Medulla oblongata (tissue), 1 donor: ENCODE measurements at regions not wholly inside any gene's neighbourhood (a gene's known extent, or its start where the extent isn't known, plus 50 kb on each side); places are given as distances from the start of the nearest gene placed in this dataset.

ENCODE experiments used
- DNase-seq: peaks from one replicate; pipeline ENCODE4 v3.0.0-alpha.2; 2015; ENCODE audit errors: extremely low spot score

GRCh38 chr10:10844251-10844650 is 173.4 kb upstream of the CELF2 start:
- no peak for DNase-seq

GRCh38 chr10:10845185-10845584 is 172.5 kb upstream of the CELF2 start:
- DNase-seq = no peak

DNA sequence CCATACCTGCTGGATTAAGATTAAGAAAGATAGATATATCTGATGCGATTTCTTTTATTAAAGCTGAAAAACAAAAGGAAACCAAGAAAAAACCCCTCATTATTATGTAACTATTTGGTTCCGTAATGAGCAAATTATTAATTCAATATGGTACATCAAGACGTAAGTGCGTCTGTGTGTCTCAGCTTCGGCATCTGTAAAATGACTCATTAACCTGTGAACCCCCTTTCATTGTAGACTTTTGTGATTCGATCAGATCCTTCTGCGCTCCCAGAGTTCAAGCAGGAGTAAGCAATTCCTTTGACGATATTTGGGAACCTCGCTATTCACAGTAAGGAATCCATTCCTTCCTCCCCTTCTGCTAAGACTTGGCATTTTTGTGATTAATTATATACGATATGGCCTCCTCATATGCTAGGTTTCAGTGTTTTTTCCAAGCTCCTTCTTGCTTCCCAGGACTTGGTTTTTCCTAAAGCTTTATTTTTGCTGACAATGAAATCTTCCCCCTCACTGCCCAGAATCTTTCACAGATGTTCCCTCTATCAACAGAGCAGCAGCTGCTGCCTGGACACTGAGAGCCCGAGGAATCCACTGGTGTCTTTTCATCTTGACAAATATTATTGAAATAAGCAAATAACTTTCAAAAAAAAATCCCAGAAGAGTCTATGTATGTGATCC is 171.7 kb upstream of the CELF2 start:
- no peak for DNase-seq

DNA sequence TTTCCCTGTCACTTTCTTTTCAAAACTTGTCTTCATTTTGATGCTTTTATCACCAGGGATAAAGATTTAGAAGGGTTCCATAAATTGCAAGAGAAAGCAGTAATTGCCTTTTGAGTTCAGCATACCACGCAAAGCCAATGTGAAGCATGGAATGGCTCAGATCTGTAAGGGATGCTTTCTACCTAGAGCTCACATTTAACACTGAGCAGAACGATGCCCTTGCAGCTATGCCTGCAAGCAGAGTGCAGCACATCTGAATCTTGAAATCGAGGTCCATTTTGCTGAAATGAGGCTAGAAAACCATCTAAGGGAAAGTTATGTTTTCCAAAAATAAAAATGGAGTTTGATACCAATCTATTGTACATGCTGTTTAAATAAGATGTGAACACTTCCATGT is 171.2 kb upstream of the CELF2 start:
- no peak for DNase-seq

DNA sequence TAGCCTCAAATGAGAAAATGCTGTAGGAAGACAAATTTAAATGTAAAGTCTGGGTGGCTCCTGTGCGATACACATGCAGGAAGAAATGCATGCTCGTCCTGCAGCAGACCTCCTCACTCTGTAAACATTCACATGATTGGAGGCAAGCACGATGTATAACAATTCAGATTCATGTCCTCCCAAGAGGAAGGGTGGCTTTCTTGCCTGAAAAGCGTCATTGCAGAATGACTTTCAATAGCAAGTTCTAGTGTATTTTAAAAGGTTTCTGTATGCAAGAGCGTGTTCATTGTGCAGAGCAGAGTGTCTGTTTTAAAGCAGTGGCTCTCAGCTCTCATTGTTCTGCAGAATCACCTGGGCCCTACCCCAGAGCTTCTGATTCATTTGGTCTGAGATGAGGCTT is 170.3 kb upstream of the CELF2 start:
- no peak for DNase-seq

DNA sequence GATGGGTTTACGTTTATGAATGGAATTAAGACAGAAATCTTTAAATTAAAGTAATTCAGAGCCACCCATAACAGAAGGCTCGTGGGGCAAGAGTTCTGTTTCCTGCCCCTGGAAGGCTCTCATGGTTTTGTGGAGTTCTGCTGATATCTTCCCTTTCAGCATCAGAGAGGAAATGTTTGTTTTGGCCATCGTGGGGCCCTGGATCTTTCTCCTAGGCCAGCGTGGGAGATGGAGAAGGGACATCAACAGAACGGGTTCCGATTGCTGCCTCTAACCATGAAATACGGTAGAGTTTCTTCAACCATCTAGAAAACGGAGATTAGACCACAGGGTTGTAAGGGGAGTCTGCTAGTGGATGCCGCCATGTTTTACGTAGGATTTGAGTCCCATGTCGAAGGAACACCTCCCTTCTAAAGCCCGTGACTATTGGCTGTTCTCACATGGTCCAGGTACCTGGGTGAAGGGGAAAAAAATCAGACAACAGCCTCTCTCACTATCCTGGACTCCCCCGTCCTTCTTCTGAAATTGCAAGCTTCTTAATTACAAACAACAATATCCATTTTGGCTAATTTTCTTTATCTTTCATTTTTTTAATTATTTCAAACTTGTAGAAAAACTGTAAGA is 169.1 kb upstream of the CELF2 start:
- no peak for DNase-seq

DNA sequence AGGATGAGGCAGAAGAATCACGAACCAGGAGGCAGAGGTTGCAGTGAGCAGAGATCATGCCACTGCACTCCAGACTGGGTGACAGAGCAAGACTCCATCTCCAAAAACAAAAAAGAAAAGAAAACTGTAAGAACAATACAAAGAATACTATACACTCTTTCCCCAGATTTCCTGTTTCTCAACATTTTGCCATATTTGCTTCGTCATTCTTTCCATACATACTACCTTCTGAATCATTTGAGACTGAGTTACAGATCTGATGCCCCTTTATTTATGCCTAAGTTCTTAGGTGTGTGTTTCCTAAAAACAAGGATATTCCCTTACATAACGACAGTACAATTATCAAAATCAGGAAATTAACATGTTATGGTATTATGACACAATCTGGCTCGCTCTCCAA is 168.4 kb upstream of the CELF2 start:
- no peak for DNase-seq

DNA sequence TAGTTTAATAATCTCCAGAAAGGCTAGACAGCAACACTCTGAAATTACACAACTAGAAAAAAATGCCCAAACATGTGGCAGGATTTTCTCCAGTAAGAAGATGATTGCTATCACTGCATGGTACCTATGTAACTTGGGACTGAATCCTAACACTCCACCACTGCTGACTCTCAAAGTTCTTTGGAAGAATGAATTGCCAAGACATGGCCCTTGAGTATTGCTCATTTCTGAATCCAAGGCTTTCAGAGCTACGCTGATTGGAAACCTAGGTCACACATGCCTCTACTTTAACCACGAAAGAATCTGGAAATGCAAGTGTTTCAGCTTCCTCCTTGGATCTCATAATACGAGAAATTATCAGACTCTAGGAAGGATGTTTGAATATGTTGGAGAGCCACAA is 167.5 kb upstream of the CELF2 start:
- no peak for DNase-seq

- no peak for DNase-seq
Observed at GRCh38 chr10:10852464-10852863, 165.2 kb upstream of the CELF2 start.

DNA sequence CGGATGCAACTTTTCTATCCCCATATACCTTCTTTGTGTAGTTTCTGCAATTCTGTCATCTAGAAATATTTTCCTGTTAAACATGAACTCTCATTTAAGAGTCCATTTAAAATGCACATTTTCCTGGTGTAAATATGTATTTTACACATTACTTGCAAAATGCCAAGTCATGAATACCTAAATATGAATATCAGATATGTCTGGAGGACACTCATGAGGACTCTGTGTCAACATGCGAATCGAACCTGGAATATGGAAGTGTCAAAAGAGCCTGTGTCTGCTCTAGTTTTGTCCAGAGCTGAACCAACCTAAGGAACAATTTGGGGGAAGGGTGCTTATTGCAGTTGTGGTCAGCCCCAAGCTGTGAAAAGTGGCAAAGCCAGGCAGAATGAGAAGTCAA is 163.7 kb upstream of the CELF2 start:
- DNase-seq = no peak

DNA sequence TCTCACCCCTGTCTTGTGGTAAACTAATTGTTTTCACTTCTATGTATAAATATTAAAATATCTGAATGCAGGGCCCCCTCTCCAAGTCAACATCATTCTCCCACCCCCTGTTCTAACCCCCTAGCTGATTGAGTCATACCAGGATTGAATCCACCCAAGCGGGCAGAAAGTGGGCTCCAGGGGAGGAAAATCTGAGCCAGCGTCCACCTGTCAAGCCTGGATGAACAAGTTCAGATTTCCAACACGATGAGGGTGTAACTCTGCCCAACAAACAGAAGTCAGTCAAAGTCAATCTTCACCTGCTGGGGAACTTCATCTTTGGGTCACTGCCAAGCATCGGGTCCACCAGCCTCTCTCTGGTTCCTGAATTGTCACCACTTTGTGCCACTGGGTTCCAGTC is 162.9 kb upstream of the CELF2 start:
- DNase-seq = no peak

DNA sequence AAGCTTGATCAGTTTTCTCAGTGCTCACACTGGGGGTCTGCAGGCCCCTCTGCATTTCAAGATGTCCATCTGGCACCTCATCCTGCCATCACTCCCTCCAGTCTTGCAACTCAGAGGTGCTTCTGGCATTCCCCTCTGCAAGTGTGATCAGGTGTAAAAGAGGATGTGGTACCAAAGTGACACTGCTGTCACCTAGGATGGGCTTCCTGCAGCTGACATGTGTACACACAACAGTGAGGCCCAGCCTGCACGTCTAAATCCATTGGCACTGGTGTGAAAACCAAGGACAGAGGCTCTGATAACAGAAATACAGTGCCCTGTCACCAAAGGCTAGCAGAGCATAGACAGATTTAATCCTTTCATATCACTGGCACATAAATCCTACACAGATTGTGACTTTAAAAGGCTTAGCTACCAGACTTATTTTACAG is 162.5 kb upstream of the CELF2 start:
- no peak for DNase-seq

DNA sequence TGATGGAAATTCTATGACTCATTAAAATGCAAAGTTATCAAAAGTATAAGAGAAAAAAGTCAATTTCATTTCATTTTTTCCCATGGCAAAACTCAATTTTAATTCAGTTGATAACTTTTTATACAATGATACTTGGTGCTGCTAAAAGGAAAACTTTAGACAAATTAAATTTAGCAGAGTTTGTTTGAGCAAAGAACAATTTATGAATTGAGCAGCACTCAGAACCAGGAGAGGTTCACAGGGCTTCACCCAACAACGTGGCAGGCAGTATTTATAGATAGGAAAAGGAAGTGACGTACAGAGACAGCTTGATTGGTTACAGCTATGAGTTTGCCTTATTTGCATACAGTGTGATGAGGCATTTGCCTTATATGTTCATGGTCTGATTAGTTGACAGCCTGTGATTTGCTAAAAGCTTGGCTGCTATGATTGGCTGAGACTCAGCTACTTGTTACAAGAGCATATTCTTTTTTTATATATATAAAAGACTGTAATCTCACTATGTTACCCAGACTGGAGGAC is 157.2 kb upstream of the CELF2 start:
- DNase-seq = no peak

DNA sequence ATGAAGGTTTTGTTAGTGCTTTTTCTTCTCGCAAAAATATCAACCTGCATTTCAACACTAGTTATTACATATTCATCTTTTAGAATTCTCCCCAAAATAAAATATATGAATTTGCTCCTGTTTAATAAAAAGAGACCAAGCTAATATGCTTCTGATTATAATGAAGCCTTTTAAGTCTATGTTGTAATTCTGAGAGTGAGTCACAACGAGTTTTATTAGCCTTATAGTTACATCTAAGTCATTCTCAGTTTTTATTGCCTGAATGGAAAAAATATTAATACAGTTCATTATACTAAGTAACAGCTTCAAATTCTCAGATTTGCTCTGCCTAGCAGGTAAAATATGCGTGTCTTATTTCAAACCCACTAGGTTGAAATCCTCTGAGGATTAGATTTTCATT is 152.4 kb upstream of the CELF2 start:
- DNase-seq = no peak

- no peak for DNase-seq
Observed at GRCh38 chr10:10865913-10866312, 151.8 kb upstream of the CELF2 start.

- DNase-seq = no peak
Observed at GRCh38 chr10:10869592-10869991, 148.1 kb upstream of the CELF2 start.

- no peak for DNase-seq
Observed at GRCh38 chr10:10870523-10871241, 147.0 kb upstream of the CELF2 start.

GRCh38 chr10:10871352-10871751 is 146.3 kb upstream of the CELF2 start:
- DNase-seq = no peak

GRCh38 chr10:10872035-10872673 is 145.5 kb upstream of the CELF2 start:
- peak; percentile 8 for DNase-seq

DNA sequence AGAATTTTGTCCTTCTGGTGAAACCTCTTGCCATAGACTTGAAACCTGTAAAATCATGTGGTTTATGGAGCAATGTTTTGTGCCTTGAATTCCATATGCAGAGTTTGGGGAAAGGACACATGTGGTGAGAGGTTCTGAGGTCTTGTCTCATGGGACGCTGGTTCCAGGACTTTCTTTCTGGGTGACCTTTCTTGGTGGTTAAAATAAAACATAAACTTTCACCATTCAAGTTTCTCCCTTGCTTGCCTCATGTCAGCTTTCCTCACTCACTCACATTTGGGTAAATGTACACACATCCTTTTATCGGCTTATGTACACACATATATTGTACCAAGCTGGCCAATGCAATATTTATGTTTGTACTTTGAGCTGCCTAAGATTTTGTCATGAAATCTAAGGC is 144.9 kb upstream of the CELF2 start:
- no peak for DNase-seq

DNA sequence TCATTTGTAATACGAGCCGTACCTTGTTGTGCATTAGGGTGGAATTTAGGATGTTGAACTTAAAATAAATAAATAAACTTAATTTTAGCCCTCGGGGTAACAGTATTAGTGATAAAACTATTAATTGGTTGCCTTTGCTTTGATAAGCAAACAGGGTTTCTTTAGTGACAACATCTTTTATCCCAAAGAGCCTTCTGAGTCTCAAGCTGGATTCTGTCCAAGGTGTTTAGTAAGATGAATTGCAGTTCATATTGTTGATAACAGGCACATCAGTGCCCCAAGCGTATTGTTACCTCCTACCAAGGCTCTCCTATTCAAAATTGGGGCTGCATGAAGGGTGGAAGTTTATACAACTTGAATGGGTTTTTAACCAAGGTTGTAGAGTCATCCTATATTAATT is 144.4 kb upstream of the CELF2 start:
- DNase-seq = no peak

DNA sequence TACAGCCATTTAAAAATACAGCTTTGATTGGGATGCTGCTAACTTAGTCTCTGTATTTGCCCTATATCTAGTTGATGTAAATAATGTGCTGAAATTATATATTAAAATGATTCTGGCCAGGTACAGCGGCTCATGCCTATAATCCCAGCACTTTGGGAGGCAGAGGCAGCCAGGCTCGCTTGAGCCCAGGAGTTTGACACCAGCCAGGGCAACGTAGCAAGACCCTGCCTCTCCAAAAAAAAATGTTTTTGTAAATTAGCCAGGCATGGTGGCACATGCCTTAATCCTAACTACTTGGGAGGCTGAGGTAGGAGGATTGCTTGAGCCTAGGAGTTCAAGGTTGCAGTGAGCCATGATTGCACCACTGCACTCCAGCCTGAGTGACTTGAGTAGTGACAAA is 143.8 kb upstream of the CELF2 start:
- no peak for DNase-seq

- DNase-seq = no peak
Observed at GRCh38 chr10:10878963-10879362, 138.7 kb upstream of the CELF2 start.
